ENCODE measurements at regions not wholly inside any gene's neighbourhood (a gene's known extent, or its start where the extent isn't known, plus 50 kb on each side); places are given as distances from the start of the nearest gene placed in this dataset.

- no peak overlapping the region for H3K4me3 ChIP-seq (ENCODE audit: low read depth, low read length)
- TF ChIP-seq, protein P1, sequence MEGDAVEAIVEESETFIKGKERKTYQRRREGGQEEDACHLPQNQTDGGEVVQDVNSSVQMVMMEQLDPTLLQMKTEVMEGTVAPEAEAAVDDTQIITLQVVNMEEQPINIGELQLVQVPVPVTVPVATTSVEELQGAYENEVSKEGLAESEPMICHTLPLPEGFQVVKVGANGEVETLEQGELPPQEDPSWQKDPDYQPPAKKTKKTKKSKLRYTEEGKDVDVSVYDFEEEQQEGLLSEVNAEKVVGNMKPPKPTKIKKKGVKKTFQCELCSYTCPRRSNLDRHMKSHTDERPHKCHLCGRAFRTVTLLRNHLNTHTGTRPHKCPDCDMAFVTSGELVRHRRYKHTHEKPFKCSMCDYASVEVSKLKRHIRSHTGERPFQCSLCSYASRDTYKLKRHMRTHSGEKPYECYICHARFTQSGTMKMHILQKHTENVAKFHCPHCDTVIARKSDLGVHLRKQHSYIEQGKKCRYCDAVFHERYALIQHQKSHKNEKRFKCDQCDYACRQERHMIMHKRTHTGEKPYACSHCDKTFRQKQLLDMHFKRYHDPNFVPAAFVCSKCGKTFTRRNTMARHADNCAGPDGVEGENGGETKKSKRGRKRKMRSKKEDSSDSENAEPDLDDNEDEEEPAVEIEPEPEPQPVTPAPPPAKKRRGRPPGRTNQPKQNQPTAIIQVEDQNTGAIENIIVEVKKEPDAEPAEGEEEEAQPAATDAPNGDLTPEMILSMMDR (conservative IDR thresholded peaks at IDR 0.05; ENCODE audit: low read depth, low read length), result peak; percentile 11
- DNase-seq (ENCODE audit: low read depth), result peak; percentile 55
Observed at GRCh38 chr13:109451726-109452125, 334.7 kb downstream of the IRS2 start.

GRCh38 chr13:109448629-109449028 is 337.8 kb downstream of the IRS2 start:
- TF ChIP-seq, protein P1 (conservative IDR thresholded peaks at IDR 0.05; ENCODE audit: low read depth, low read length), result no peak
- no peak overlapping the region for H3K4me3 ChIP-seq (ENCODE audit: low read depth, low read length)
- DNase-seq (ENCODE audit: low read depth), result no peak

DNA sequence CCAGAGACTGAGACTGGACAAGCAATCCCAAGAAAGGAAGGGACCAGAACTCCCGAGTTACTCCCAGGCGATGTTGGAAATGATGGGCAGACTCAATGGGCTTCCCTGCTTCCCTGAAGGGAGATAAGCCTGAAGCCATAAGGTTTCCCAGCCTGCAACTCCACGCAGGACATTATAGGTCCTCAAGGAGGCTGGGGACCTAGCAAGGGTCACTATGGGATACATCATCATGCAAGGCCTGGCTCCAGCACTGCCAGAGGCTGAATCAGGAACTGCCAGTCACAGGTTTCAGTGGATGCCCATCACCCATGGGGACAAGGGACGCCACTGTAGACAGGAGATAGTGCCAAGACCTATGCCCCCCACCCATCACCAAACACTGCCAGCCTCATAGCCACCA is 338.7 kb downstream of the IRS2 start:
- DNase-seq (ENCODE audit: low read depth), result no peak
- no peak overlapping the region for H3K4me3 ChIP-seq (ENCODE audit: low read depth, low read length)
- TF ChIP-seq, protein P1 (conservative IDR thresholded peaks at IDR 0.05; ENCODE audit: low read depth, low read length), result no peak

DNA sequence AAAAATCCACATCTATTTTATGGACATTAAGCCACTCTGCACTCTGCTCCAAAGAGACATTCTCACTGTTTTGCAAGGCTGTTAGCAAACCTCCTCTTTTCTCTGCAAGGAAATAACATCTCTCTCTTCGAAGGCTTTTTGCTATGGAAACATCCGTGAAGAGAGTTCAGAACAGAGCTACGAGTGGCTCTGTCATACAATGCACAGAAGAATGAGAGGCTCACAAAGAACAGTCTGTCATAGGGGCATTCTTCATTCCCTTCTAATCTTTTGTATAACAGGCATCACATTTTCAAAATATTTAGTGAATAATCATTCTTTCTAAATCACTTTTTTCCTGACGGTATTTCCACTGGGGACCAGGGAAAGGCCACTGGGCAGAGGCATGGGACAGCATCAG is 346.1 kb downstream of the IRS2 start:
- TF ChIP-seq, protein P1 (conservative IDR thresholded peaks at IDR 0.05; ENCODE audit: low read depth, low read length), result no peak
- no peak for DNase-seq (ENCODE audit: low read depth)
- no peak overlapping the region for H3K4me3 ChIP-seq (ENCODE audit: low read depth, low read length)

DNA sequence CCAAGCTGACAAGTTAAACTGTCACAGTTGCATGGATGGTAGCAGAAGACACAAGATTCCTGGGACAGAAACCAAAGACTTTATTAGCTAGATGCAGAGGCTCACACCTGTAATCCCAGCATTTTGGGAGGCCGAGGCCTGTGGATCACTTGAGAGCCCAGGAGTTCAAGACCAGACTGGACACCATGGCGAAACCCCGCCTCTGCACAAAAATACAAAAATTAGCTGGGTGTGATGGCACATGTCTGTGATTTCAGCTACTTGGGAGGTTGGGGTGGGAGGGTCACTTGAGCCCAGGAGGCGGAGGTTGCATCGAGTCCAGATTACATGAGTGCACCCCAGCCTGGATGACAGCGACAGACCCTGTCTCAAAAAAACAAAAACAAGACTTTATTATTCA is 346.6 kb downstream of the IRS2 start:
- TF ChIP-seq, protein P1 (conservative IDR thresholded peaks at IDR 0.05; ENCODE audit: low read depth, low read length), result no peak
- DNase-seq (ENCODE audit: low read depth), result no peak
- H3K4me3 ChIP-seq (ENCODE audit: low read depth, low read length), result no peak overlapping the region

- TF ChIP-seq, protein P1 (conservative IDR thresholded peaks at IDR 0.05; ENCODE audit: low read depth, low read length), result no peak
- no peak for DNase-seq (ENCODE audit: low read depth)
Observed at GRCh38 chr13:109436841-109437240, 349.5 kb downstream of the IRS2 start.

DNA sequence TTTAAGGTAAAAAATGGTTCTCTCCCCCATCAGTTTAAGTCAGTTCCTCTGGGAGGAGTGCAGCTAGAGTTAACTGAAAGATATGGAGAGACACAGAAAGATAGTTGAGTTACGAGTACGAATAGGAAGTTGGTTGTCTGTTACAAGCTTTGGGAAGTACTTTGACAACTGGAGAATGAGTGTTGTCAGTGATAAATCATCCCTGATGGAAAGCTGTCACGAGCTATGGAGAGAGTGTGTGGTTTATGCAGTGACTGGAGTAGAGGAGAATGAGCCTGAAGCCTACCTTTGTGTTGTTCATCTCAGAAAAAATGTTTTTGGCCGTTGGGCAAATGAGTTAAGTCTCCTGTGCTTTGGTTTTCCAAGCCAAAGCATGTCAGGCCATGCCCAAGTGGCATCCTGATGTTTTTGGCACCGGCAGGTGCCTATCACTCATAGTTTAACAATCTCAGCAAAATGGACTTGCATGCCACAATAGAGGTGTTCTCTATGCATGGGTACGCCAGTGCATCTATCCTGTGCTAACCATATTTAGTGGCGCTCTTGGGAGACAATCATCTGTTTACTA is 350.2 kb downstream of the IRS2 start:
- DNase-seq (ENCODE audit: low read depth), result no peak
- TF ChIP-seq, protein P1 (conservative IDR thresholded peaks at IDR 0.05; ENCODE audit: low read depth, low read length), result no peak
- no peak overlapping the region for H3K4me3 ChIP-seq (ENCODE audit: low read depth, low read length)

More at GRCh38 chr13:109436841-109437240, 349.5 kb downstream of the IRS2 start:
- H3K4me3 ChIP-seq (ENCODE audit: low read depth, low read length), result no peak overlapping the region

Data from choroid plexus epithelial cell (primary cell).